Breast epithelium (tissue), 4 donors: ENCODE measurements at regions not wholly inside any gene's neighbourhood (a gene's known extent, or its start where the extent isn't known, plus 50 kb on each side); places are given as distances from the start of the nearest gene placed in this dataset.

Source experiments
- DNase-seq, 2 donors: peaks; one replicate each; pipeline ENCODE4 v3.0.0-alpha.2; 2019; ENCODE audit warnings: low spot score in 2 of 2
- H3K27ac ChIP-seq, 2 donors: fragments of 200-600 bp; sonication (generic) in 1 of 2; one replicate each; pipeline ENCODE4 v1.5.1; 2016 to 2019; ENCODE audit warnings: mild to moderate bottlenecking in 1 of 2
- H3K27me3 ChIP-seq, 2 donors: fragments of 200-600 bp; sonication (generic) in 1 of 2; one replicate each; pipeline versions ENCODE4 v1.5.1 to v1.6.0; 2017 to 2019; ENCODE audit warnings: control low read depth in 1 of 2, mild to moderate bottlenecking in 1 of 2
- H3K36me3 ChIP-seq: fragments of 200-600 bp; one replicate; pipeline ENCODE4 v1.5.1; 2019
- H3K4me1 ChIP-seq, 2 donors: fragments of 200-600 bp; sonication (generic); one replicate each; pipeline ENCODE4 v1.5.1; 2016 to 2019; ENCODE audit warnings: control low read depth in 1 of 2
- H3K4me3 ChIP-seq, 3 donors: fragments of 200-600 bp; sonication (generic); 1 replicate in 2 of 3; 2 replicates in 1 of 3; pipeline ENCODE4 v1.5.1; 2016 to 2019; ENCODE audit warnings: mild to moderate bottlenecking in 3 of 3, moderate library complexity in 2 of 3
- H3K9me3 ChIP-seq, 2 donors: fragments of 200-600 bp; sonication (generic) in 1 of 2; one replicate each; pipeline ENCODE4 v1.5.1; 2016 to 2019; ENCODE audit warnings: control low read depth in 1 of 2
- POLR2A ChIP-seq: fragments of 450-650 bp; IDR thresholded peaks from one replicate; pipeline ENCODE4 v1.6.1; 2016; ENCODE audit warnings: antibody characterized with exemption, mild to moderate bottlenecking, moderate library complexity
- POLR2AphosphoS5 ChIP-seq, 3 donors: sonication (generic); formaldehyde crosslinking; IDR thresholded peaks; one replicate each; pipeline ENCODE4 v1.6.1; 2017; ENCODE audit warnings: antibody characterized with exemption in 3 of 3
- intact Hi-C: fragments of 100-400 bp; cut with DNase I; formaldehyde crosslinking; loops from one replicate; pipeline ENCODE4 v1.15.1; 2023; ENCODE audit warnings: low total_unique reads
- TF ChIP-seq, protein P1 (sequence below), 3 donors: fragments of 450-650 bp; IDR thresholded peaks; one replicate each; pipeline ENCODE4 v1.5.1; 2016 to 2017; ENCODE audit warnings: antibody characterized with exemption in 3 of 3, mild to moderate bottlenecking in 3 of 3, moderate library complexity in 3 of 3

DNA sequence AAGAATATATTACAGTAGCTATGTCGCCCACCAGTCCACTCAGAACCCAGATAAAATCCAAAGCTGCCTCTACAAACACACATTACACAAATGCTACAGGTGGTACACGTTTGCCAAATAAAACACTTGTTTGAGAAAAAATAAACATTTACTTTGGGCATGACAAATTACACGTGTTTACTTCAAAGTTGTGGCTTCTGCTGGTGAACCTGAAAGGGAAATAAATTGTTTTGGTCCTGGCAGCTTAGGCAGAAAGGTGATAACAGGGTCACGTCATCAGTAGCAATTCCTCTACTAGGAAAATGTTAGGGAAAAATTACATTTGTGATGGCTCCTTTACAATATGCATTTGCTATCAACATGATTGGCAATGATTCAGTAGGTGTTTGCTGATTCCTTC lies 497.3 kb upstream of the WWC1 start:
- Histone ChIP-seq H3K36me3 (no peaks in the 10 kb centered on the region), H3K4me3 (no peak overlapping the region), H3K9me3 (no peaks in the 10 kb centered on the region), H3K27ac (no peak overlapping the region), H3K4me1 (no peaks in the 10 kb centered on the region), H3K27me3 (no peaks in the 10 kb centered on the region)
- intact Hi-C loops: no loop called here
- DNase-seq: no peak
- TF ChIP-seq POLR2AphosphoS5 (IDR thresholded peaks at IDR 0.05): no peak
- TF ChIP-seq, protein P1, sequence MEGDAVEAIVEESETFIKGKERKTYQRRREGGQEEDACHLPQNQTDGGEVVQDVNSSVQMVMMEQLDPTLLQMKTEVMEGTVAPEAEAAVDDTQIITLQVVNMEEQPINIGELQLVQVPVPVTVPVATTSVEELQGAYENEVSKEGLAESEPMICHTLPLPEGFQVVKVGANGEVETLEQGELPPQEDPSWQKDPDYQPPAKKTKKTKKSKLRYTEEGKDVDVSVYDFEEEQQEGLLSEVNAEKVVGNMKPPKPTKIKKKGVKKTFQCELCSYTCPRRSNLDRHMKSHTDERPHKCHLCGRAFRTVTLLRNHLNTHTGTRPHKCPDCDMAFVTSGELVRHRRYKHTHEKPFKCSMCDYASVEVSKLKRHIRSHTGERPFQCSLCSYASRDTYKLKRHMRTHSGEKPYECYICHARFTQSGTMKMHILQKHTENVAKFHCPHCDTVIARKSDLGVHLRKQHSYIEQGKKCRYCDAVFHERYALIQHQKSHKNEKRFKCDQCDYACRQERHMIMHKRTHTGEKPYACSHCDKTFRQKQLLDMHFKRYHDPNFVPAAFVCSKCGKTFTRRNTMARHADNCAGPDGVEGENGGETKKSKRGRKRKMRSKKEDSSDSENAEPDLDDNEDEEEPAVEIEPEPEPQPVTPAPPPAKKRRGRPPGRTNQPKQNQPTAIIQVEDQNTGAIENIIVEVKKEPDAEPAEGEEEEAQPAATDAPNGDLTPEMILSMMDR (IDR thresholded peaks at IDR 0.05): no peak
- no peak for TF ChIP-seq POLR2A

DNA sequence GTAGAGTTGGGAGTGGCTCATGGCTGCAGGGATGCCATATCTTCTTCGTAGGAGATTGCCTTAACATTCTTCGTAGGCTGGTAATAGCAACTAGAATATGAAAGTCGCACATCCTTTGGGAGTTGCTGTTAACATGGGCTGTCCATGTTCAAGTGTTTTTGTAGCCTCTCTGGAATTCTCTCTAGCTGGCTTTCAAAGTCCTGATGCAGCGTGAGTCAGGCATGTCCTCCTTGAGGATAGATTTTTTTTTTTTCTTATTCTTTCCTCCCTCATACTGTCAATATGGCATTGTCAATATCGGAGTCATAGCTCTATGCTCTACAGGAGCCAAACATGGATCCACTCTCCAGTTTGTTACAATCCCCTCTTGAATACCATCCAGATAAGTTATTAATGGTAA lies 494.8 kb upstream of the WWC1 start:
- intact Hi-C loops: no loop called here
- H3K27me3 ChIP-seq: no peaks in the 10 kb centered on the region
- H3K36me3 ChIP-seq: no peaks in the 10 kb centered on the region
- H3K4me3 ChIP-seq: no peak overlapping the region
- no peak for DNase-seq
- no peaks in the 10 kb centered on the region for H3K9me3 ChIP-seq
- H3K4me1 ChIP-seq: no peaks in the 10 kb centered on the region
- H3K27ac ChIP-seq: no peak overlapping the region
- TF ChIP-seq, protein P1 (IDR thresholded peaks at IDR 0.05): no peak
- no peak for TF ChIP-seq POLR2A
- TF ChIP-seq POLR2AphosphoS5 (IDR thresholded peaks at IDR 0.05): no peak

DNA sequence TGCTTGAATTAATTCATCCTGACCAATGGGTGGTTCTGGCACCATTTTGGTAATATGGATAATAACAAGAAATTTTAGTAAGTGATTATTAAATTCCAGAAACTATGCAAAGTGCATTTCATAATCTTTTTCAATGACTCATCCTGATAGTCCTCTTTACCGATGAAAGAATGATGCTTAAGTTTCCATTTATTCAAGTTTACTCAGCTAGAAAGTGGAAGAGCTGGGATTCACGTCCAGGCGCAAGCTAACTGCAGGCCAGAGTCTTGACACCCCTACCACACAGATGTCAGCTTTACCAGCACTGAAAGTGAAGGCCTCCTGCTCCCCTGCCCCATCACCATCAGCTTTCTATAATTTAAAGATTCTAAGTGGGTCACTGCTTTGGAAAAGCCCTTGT lies 493.5 kb upstream of the WWC1 start:
- Histone ChIP-seq H3K36me3 (no peaks in the 10 kb centered on the region), H3K27me3 (no peaks in the 10 kb centered on the region), H3K27ac (no peak overlapping the region), H3K4me3 (no peak overlapping the region), H3K4me1 (no peaks in the 10 kb centered on the region), H3K9me3 (no peaks in the 10 kb centered on the region)
- TF ChIP-seq POLR2AphosphoS5 (IDR thresholded peaks at IDR 0.05) (no peak), POLR2A (no peak)
- TF ChIP-seq, protein P1 (IDR thresholded peaks at IDR 0.05): no peak
- intact Hi-C loops: no loop called here
- no peak for DNase-seq

DNA sequence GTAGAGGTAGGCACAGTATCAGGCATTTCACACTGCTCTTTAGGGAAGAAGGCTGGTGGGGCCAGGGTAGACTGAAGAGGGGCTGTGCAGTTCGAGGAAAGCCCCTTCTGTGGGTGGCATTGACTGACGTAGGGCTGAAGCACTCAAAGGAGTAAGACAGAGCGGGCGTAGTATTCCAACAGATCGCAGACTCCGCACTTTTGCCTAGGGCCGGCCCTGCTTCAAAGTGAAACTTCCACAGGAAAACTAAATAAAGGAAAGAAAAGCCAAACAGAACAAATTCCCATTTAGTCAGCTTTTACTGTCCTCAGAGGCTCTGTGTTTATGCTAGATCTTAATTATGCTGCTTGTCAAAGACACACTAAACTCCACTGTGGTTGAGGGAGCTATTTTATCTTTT lies 493.0 kb upstream of the WWC1 start:
- H3K4me3 ChIP-seq: no peak overlapping the region
- intact Hi-C loops: no loop called here
- DNase-seq: no peak

DNA sequence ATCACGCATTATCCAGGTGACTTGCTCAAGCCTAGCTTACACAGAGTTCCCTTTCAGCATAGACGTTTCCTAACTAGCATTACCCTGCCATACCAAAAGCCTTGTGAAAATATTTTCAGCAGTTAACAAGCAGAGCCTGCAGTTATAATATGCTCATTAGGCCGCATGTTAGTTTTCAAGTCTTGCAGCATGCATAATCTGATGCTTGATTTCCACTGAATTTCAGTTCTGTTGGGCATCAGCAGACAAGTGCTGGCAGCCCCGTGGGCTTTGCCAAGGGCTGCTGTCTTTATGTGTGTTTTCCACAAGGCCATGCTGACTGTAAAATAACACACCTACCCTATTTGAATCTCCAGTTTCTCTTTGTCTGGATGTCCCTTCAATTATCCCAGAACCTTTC lies 491.0 kb upstream of the WWC1 start:
- intact Hi-C loops: no loop called here
- TF ChIP-seq POLR2A (no peak), POLR2AphosphoS5 (IDR thresholded peaks at IDR 0.05) (no peak)
- TF ChIP-seq, protein P1 (IDR thresholded peaks at IDR 0.05): no peak
- no peak overlapping the region for H3K4me3 ChIP-seq

More for the DNA sequence above, 493.0 kb upstream of the WWC1 start:
- Histone ChIP-seq H3K27me3 (no peaks in the 10 kb centered on the region), H3K27ac (no peak overlapping the region), H3K9me3 (no peaks in the 10 kb centered on the region), H3K36me3 (no peaks in the 10 kb centered on the region), H3K4me1 (no peaks in the 10 kb centered on the region)
- TF ChIP-seq POLR2A (no peak), POLR2AphosphoS5 (IDR thresholded peaks at IDR 0.05) (no peak)
- TF ChIP-seq, protein P1 (IDR thresholded peaks at IDR 0.05): no peak

More for the DNA sequence above, 491.0 kb upstream of the WWC1 start:
- Histone ChIP-seq H3K9me3 (no peaks in the 10 kb centered on the region), H3K27ac (no peak overlapping the region), H3K27me3 (no peaks in the 10 kb centered on the region), H3K4me1 (no peaks in the 10 kb centered on the region), H3K36me3 (no peaks in the 10 kb centered on the region)
- DNase-seq: no peak
